GM21529 (cell line): ENCODE measurements at regions not wholly inside any gene's neighbourhood (a gene's known extent, or its start where the extent isn't known, plus 50 kb on each side); places are given as distances from the start of the nearest gene placed in this dataset.

ENCODE experiments used
- ATAC-seq: cut with Tn5 transposase; IDR thresholded peaks from one replicate; pipeline ENCODE4 v1.9.1; 2021; ENCODE audit not compliant: unreplicated experiment

- no peak for ATAC-seq
These were observed 356.8 kb upstream of the KIF2A start for GRCh38 chr5:61949054-61949678.

GRCh38 chr5:61949679-61950435, 356.1 kb upstream of the KIF2A start:
- no peak for ATAC-seq

GRCh38 chr5:61951295-61951694, 354.7 kb upstream of the KIF2A start:
- ATAC-seq: no peak

- no peak for ATAC-seq
These were observed 352.1 kb upstream of the KIF2A start for GRCh38 chr5:61953913-61954312.

- no peak for ATAC-seq
These were observed 341.8 kb upstream of the KIF2A start for GRCh38 chr5:61964201-61964600.

GRCh38 chr5:61965069-61965468, 340.9 kb upstream of the KIF2A start:
- no peak for ATAC-seq

GRCh38 chr5:61965490-61965889, 340.5 kb upstream of the KIF2A start:
- no peak for ATAC-seq

- no peak for ATAC-seq
These were observed 339.6 kb upstream of the KIF2A start for GRCh38 chr5:61966296-61966955.

- no peak for ATAC-seq
These were observed 339.0 kb upstream of the KIF2A start for GRCh38 chr5:61966997-61967396.

GRCh38 chr5:61967681-61968080, 338.3 kb upstream of the KIF2A start:
- ATAC-seq: no peak

GRCh38 chr5:61969347-61969746, 336.7 kb upstream of the KIF2A start:
- no peak for ATAC-seq

GRCh38 chr5:61969755-61970154, 336.3 kb upstream of the KIF2A start:
- no peak for ATAC-seq

GRCh38 chr5:61970218-61970617, 335.8 kb upstream of the KIF2A start:
- ATAC-seq: no peak

- peak; percentile 65 for ATAC-seq
These were observed 331.3 kb upstream of the KIF2A start for GRCh38 chr5:61974680-61975079.

GRCh38 chr5:61981886-61982285, 324.1 kb upstream of the KIF2A start:
- ATAC-seq: no peak

- no peak for ATAC-seq
These were observed 314.6 kb upstream of the KIF2A start for GRCh38 chr5:61991430-61991829.

- ATAC-seq: no peak
These were observed 314.1 kb upstream of the KIF2A start for GRCh38 chr5:61991866-61992265.

- no peak for ATAC-seq
These were observed 312.6 kb upstream of the KIF2A start for GRCh38 chr5:61993295-61993927.

GRCh38 chr5:61994171-61994570, 311.8 kb upstream of the KIF2A start:
- no peak for ATAC-seq

- no peak for ATAC-seq
These were observed 310.5 kb upstream of the KIF2A start for GRCh38 chr5:61995486-61995885.

- ATAC-seq: no peak
These were observed 306.6 kb upstream of the KIF2A start for GRCh38 chr5:61999371-61999770.

GRCh38 chr5:62000646-62001045, 305.4 kb upstream of the KIF2A start:
- no peak for ATAC-seq
